GM12878 (cell line): ENCODE measurements at regions not wholly inside any gene's neighbourhood (a gene's known extent, or its start where the extent isn't known, plus 50 kb on each side); places are given as distances from the start of the nearest gene placed in this dataset.

Experiments
- BCL11A ChIP-seq: IDR thresholded peaks from 2 replicates; pipeline ENCODE4 v1.6.1; 2011; ENCODE audit warnings: low read depth, low read length
- CHD2 ChIP-seq: IDR thresholded peaks from 2 replicates; pipeline ENCODE4 v1.6.1; 2011; ENCODE audit warnings: low read depth, low read length, improper control_type of control experiment, borderline replicate concordance
- CREB1 ChIP-seq: IDR thresholded peaks from 2 replicates; pipeline ENCODE4 v1.6.1; 2012; ENCODE audit warnings: low read depth, mild to moderate bottlenecking, inconsistent platforms
- DPF2 ChIP-seq: fragments of 450-650 bp; IDR thresholded peaks from 2 replicates; pipeline ENCODE4 v1.6.1; 2017; ENCODE audit warnings: mild to moderate bottlenecking
- MYC ChIP-seq: IDR thresholded peaks from 2 replicates; pipeline ENCODE4 v1.6.1; 2011; ENCODE audit warnings: mild to moderate bottlenecking, low read length, moderate library complexity, inconsistent platforms; ENCODE audit not compliant: insufficient read depth, insufficient replicate concordance, insufficient read length, severe bottlenecking
- NFXL1 ChIP-seq: fragments of 450-650 bp; IDR thresholded peaks from 2 replicates; pipeline ENCODE4 v1.6.1; 2017; ENCODE audit warnings: antibody characterized with exemption, mild to moderate bottlenecking, borderline replicate concordance
- POLR2A ChIP-seq: IDR thresholded peaks from 2 replicates; pipeline ENCODE4 v1.6.1; 2011; ENCODE audit warnings: low read depth, mild to moderate bottlenecking, low read length
- POLR2AphosphoS5 ChIP-seq: IDR thresholded peaks from 2 replicates; pipeline ENCODE4 v1.6.1; 2011; ENCODE audit warnings: mild to moderate bottlenecking, low read length, inconsistent platforms
- RBBP5 ChIP-seq: fragments of 200-600 bp; sonication (generic); conservative IDR thresholded peaks from 2 replicates; pipeline ENCODE4 v1.6.1; 2016
- SIN3A ChIP-seq: IDR thresholded peaks from 2 replicates; pipeline ENCODE4 v1.6.1; 2012; ENCODE audit warnings: low read depth, low read length, improper control_type of control experiment
- SREBF1 ChIP-seq: IDR thresholded peaks from 2 replicates; pipeline ENCODE4 v1.6.1; 2012; ENCODE audit warnings: mild to moderate bottlenecking, low read length
- TF ChIP-seq, protein P1 (sequence below): IDR thresholded peaks from 2 replicates; pipeline ENCODE4 v1.6.1; 2012; ENCODE audit warnings: mild to moderate bottlenecking, low read depth, low read length
- TF ChIP-seq, protein P2 (sequence below), 3 experiments: IDR thresholded peaks in 2 of 3; conservative IDR thresholded peaks in 1 of 3; 2 replicates each; pipeline ENCODE4 v1.5.1; 2011; ENCODE audit warnings: low read depth in 3 of 3, low read length in 3 of 3, mild to moderate bottlenecking in 3 of 3, control low read depth in 2 of 3, moderate library complexity in 2 of 3, inconsistent platforms in 1 of 3, mixed read lengths in 1 of 3; ENCODE audit not compliant: control insufficient read depth in 2 of 3, insufficient read depth in 1 of 3; ENCODE audit errors: extremely low read depth in 1 of 3
- TF ChIP-seq, protein P3 (sequence below): fragments of 450-650 bp; IDR thresholded peaks from 2 replicates; pipeline ENCODE4 v1.6.1; 2017; ENCODE audit warnings: mild to moderate bottlenecking, moderate library complexity

DNA sequence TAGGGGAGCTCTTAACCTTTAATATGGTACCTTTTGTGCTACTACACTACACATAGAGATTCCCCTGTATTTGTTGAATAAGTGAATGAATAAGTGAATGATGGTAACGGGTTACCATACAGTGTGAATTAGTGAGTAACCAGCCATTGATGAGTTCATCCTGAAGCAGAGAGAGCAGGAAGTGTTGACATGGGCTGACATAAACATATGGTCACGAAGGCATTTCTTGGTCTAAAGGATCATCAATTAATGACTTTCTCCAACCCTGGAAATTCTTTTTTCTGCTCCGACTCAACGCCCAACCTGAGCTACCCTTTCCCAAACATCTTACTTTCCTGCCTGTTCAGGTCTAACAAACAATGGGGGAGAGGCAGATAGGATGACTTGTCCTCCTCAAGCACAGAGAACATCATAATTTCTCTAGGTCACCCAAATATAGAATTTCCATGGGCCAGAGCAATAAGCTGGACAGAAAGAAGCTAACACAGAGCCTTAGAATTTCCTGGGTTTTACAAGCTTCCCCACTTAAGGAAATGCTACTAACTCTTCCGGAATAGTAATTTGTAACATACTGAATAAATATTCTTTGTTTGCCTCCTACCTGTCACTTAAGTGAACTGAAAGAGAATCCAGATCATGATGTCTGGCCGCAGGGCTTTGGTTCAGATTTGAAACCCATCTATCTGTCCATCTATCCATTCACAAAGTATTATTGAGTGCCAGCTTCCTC, 114.7 kb upstream of the NGF start:
- TF ChIP-seq, protein P1, sequence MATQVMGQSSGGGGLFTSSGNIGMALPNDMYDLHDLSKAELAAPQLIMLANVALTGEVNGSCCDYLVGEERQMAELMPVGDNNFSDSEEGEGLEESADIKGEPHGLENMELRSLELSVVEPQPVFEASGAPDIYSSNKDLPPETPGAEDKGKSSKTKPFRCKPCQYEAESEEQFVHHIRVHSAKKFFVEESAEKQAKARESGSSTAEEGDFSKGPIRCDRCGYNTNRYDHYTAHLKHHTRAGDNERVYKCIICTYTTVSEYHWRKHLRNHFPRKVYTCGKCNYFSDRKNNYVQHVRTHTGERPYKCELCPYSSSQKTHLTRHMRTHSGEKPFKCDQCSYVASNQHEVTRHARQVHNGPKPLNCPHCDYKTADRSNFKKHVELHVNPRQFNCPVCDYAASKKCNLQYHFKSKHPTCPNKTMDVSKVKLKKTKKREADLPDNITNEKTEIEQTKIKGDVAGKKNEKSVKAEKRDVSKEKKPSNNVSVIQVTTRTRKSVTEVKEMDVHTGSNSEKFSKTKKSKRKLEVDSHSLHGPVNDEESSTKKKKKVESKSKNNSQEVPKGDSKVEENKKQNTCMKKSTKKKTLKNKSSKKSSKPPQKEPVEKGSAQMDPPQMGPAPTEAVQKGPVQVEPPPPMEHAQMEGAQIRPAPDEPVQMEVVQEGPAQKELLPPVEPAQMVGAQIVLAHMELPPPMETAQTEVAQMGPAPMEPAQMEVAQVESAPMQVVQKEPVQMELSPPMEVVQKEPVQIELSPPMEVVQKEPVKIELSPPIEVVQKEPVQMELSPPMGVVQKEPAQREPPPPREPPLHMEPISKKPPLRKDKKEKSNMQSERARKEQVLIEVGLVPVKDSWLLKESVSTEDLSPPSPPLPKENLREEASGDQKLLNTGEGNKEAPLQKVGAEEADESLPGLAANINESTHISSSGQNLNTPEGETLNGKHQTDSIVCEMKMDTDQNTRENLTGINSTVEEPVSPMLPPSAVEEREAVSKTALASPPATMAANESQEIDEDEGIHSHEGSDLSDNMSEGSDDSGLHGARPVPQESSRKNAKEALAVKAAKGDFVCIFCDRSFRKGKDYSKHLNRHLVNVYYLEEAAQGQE, result no peak
- TF ChIP-seq DPF2, result no peak
- TF ChIP-seq, protein P2, sequence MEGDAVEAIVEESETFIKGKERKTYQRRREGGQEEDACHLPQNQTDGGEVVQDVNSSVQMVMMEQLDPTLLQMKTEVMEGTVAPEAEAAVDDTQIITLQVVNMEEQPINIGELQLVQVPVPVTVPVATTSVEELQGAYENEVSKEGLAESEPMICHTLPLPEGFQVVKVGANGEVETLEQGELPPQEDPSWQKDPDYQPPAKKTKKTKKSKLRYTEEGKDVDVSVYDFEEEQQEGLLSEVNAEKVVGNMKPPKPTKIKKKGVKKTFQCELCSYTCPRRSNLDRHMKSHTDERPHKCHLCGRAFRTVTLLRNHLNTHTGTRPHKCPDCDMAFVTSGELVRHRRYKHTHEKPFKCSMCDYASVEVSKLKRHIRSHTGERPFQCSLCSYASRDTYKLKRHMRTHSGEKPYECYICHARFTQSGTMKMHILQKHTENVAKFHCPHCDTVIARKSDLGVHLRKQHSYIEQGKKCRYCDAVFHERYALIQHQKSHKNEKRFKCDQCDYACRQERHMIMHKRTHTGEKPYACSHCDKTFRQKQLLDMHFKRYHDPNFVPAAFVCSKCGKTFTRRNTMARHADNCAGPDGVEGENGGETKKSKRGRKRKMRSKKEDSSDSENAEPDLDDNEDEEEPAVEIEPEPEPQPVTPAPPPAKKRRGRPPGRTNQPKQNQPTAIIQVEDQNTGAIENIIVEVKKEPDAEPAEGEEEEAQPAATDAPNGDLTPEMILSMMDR (IDR thresholded peaks at IDR 0.05 in 2 of 3, conservative IDR thresholded peaks at IDR 0.05 in 1 of 3; ENCODE audit: control insufficient read depth in 2 of 3, extremely low read depth in 1 of 3, insufficient read depth in 1 of 3, low read depth in 3 of 3, low read length in 3 of 3), result no peak
- TF ChIP-seq POLR2AphosphoS5, result no peak
- no peak for TF ChIP-seq SIN3A
- TF ChIP-seq, protein P3, sequence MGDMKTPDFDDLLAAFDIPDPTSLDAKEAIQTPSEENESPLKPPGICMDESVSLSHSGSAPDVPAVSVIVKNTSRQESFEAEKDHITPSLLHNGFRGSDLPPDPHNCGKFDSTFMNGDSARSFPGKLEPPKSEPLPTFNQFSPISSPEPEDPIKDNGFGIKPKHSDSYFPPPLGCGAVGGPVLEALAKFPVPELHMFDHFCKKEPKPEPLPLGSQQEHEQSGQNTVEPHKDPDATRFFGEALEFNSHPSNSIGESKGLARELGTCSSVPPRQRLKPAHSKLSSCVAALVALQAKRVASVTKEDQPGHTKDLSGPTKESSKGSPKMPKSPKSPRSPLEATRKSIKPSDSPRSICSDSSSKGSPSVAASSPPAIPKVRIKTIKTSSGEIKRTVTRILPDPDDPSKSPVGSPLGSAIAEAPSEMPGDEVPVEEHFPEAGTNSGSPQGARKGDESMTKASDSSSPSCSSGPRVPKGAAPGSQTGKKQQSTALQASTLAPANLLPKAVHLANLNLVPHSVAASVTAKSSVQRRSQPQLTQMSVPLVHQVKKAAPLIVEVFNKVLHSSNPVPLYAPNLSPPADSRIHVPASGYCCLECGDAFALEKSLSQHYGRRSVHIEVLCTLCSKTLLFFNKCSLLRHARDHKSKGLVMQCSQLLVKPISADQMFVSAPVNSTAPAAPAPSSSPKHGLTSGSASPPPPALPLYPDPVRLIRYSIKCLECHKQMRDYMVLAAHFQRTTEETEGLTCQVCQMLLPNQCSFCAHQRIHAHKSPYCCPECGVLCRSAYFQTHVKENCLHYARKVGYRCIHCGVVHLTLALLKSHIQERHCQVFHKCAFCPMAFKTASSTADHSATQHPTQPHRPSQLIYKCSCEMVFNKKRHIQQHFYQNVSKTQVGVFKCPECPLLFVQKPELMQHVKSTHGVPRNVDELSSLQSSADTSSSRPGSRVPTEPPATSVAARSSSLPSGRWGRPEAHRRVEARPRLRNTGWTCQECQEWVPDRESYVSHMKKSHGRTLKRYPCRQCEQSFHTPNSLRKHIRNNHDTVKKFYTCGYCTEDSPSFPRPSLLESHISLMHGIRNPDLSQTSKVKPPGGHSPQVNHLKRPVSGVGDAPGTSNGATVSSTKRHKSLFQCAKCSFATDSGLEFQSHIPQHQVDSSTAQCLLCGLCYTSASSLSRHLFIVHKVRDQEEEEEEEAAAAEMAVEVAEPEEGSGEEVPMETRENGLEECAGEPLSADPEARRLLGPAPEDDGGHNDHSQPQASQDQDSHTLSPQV, result no peak
- TF ChIP-seq MYC, result no peak
- no peak for TF ChIP-seq NFXL1
- TF ChIP-seq CREB1, result no peak
- TF ChIP-seq RBBP5, result no peak
- no peak for TF ChIP-seq CHD2
- TF ChIP-seq BCL11A, result no peak
- TF ChIP-seq SREBF1, result no peak
- TF ChIP-seq POLR2A, result no peak
